Mesenteric fat pad (tissue), 1 donor: ENCODE measurements at regions not wholly inside any gene's neighbourhood (a gene's known extent, or its start where the extent isn't known, plus 50 kb on each side); places are given as distances from the start of the nearest gene placed in this dataset.
"Not testable (repeated sequence)": the region's sequence is repeated elsewhere in the genome, so short reads cannot be mapped to it uniquely, and the experiment has no call there.

Experiments
- DNase-seq: peaks from one replicate; pipeline ENCODE4 v3.0.0-alpha.2; 2020; ENCODE audit warnings: low spot score
- donor health status: DM: yes; HTN: yes; CAD: no.

DNA sequence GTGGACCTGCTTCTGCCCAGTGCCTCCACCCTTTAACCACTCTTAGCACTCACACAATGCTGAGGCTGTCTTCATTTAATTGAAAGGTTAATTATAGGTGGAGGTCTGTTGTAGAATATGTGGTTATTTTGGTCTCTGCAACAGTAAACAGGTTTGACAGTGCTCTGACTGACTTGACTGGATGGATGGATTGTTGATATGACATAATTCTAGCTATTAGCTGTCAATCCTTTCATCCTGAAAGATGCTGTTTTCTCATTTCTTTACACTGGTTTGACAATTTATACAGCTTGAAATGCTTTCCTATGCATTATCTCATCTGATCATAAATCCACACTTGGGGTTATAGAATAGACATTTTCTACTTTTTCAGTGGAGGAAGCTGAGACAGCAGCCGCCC, 210.7 kb downstream of the CDH26 start:
- no peak for DNase-seq

DNA sequence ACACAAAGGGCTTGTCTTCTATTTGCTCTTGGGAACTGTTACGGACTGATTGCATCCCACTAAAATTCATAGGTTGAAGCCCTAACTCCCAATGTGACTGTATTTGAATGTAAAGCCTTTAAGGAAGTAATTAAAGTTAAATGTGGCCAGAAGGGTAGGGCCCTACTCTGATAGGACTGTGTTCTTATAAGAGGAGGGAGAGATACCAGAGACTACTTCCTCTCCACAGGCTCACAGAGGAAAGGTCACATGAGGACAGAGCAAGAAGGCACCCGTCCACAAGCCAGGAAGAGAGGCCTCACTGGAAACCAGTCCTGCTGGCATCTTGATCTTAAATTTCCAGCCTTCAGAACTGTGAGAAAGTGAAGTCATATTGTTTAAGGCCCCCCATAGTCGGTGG, 211.9 kb downstream of the CDH26 start:
- no peak for DNase-seq

DNA sequence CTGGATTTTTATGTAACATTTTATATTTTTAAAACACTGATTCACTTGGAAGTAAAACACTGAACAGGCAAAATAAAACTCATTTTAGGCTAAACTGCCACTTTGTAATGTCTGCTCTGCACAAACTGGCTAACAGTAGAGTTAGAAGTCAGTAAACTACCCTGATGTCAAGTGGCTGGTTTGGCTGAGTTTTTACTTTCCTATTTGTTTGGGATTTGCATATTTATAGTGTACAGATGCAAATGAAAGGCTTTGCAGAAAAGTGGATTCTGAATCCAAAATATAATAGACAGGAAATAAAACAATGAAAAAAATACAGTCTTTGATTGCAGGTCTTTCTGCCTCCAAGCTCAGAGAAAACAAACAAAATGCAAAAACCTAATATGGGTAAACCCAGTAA, 213.1 kb downstream of the CDH26 start:
- DNase-seq = no peak

DNA sequence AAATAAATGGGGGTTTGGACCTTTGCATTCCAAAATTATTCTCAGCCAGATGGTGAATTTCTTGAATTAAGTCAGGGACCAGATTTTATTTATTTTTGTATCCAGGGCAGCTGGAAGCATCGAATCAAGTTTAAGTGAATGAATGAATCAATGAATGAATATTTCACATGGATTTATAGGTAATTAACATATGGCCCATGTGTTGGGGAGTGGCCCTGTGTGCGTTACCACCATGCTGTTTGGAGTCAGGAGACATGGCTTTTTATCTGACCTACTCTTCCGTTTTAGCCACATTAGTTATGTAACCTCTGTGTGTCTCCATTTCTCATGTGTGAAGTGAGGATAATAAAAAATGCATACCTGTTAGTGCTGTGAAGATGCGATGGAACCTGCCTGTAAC, 213.5 kb downstream of the CDH26 start:
- no peak for DNase-seq

DNA sequence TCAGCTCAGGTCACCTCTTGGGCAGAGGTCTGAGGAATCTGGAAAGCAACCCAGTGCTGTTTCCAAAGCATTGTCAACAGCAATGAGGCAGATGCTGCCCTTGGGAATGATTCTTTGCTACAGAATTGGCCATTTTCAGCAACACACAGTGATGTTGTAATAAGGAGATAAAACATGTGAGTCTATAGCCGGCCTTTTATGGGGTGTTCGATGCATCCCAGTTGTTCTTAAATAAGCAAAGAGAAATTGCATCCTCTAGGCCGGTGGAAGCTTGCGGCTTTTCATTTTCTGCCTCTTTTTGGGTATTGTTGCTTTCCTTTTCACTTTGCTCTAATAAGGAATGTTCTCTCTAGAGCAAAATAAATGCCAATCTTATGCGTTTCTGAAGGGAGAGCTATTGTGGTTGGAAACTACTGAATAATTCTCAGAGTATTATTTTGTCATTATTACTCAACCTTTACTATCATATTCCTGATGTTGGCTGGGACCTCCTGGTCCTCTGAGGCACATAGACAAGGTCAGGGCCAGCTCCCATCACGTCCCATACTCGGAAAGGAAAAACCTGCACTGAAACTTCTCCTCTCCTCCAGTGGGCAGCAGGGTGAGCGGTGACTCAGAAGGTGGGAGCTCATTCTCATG, 214.2 kb downstream of the CDH26 start:
- DNase-seq = no peak

DNA sequence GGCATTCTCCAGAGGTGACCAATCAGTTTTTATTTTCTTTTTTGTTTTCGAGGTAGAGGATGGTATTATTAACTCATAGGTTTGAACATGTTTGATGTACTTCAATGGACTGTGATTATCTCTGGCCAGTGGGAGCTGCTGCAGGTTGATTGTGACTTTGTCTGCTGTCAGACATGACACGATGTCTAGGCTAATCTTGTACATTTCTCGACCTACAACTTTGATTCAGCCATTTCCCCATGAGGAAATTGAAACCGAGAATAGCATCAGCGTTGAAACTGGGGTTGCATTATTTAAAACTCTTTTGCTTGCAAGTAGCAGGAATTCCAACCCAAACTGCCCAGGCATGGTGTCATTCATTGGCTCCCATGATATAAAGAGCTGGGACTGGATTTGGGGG, 218.9 kb downstream of the CDH26 start:
- no peak for DNase-seq

DNA sequence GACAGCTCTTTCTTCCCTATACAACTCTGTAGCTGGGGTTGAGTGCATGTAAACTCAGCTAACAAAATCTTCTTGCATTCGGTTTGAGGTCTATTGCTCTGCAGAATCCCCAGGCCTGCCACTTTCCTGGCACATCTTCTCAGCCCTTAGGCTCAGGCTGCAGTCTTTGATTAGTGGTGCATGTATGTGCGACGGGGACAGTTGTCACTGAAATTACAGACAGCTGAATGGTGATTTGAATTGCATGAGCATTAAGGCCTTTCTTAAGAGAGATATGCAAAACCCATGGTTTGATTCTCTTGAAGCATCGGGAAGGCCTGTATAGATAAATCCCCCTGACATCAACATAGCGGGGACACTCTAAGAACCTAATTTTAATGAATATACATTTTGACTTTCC, 222.8 kb downstream of the CDH26 start:
- no peak for DNase-seq

DNA sequence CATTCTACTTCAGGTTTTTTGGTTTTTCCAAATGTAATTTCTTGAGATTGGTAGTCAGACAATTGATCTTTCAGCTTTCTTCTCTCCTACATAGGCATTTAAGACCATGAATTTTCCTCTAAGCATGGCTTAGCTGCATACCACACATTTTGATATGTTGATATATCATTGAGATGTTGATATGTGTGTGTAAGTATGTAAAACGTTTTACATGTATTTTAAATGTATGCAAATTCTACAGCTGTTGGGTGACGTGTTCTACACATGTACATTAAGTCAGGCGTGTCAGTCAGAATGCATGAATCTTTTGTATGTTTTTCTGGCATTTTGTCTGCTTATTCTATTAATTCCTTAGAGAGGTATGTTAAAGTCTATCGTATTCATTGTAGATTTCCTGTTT, 228.2 kb downstream of the CDH26 start:
- DNase-seq = no peak

DNA sequence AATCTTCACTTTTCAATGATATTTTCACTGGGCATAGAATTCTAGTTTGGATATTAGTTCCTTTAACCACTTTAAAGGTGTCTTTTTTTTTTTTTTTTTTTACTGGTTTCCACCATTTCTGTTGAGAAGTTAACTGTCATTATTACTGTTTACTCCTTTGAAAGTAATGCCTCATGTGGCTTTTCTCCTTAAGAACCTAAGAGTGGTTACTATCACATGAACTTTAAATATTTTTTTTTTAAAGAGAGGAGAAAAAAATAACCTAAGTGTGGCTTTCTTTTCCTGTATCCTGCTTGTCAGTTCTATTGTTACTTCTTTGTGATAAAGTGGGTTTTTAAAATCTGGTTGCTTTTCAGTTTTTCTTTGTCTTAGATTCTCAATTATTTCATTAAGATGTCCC, 229.5 kb downstream of the CDH26 start:
- DNase-seq = no peak

DNA sequence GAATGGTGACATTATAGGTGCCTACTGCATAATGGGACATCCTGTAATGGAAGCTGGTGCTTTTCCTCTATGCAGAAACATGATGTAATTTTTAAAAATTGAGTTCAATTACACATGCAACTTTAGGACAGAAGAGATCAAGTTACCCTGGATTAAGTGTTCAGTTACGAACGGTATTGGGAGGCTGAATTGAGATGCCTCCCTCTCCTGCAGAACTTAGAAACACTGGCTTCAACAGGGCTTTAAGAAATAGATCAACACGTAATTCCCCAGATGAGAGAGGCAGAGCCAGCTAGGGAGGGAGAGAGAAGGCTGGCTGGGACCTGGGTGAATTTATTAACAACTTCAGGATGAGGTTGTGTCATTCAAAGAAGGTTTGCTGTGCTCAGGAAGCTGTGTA, 232.8 kb downstream of the CDH26 start:
- no peak for DNase-seq

DNA sequence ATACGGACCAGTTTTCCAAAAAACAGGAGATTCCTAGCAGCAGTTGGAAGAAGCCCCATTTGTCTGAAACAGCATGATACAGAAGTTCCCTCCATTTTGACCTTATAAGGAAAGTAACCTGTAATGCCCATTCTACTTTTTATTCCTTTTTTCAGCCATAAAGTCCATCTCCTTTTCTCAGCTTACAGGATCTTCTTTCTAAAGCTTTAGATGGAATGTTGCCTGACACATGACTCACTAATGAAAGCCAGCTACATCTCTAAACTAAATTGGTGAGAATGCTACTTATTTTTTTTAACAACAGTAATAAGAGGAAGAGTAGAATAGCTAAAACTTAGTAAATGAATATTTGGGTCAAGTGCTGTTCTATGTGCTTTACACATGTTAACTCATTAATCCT, 234.1 kb downstream of the CDH26 start:
- DNase-seq = no peak

DNA sequence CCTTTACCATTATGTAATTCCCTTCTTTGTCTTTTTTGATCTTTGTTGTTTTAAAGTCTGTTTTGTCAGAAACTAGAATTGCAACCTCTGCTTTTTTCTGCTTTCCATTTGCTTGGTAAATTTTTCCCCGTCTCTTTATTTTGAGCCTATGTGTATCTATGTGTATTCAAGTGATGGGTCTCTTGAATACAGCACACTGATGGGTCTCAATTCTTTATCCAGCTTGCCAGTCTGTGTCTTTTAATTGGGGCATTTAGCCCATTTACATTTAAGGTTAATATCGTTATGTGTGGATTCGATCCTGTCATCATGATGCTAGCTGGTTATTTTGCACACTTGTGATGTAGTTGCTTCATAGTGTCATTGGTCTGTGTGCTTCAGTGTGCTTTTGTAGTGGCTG, 240.9 kb downstream of the CDH26 start:
- not testable (repeated sequence) for DNase-seq

DNA sequence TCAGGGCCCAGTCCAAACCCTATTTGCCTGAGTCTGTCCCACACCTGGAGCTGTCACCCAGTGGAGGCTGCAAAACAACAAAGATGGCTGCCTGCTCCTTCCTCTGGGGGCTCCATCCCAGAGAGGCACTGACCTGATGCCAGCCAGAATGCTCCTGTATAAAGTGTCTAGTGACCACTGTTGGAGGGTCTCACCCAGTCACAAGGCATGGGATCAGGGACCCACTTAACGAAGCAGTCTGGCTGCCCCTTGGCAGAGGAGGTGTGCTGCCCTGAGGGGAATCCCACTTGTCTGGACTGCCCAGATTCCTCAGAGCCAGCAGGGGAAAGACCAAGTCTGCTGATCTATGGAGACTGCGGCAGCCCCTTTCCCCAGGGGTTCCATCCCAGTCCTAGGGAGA, 241.6 kb downstream of the CDH26 start:
- DNase-seq = no peak

DNA sequence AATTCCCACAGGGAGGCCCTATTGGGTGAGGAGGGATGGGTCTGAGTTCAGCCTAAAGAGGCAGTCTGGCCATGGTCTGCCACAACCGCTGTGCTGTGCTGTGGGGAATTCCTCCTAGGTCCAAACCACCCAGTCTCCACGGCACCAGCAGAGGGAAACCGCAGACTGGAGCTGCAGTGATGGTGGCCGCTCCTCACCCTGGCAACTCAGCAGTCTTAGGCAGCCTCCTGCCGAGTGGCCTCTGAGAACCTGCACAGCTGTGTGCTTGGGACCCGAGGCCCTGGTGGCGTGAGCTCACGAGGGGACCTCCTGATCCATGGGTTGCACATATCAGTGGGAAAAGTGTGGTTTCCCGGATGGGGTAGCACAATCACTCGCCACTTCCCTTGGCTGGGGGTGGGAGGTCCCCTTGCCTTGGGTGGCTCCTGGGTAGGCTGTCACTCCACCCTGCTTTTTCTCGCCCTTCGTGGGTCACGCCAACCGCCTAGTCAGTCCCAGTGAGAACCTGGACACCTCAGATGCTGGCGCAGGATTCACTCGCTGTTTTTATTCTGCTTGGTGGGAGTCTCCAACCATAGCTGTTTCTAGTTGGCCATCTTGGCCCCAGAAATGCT, 242.2 kb downstream of the CDH26 start:
- no peak for DNase-seq

DNA sequence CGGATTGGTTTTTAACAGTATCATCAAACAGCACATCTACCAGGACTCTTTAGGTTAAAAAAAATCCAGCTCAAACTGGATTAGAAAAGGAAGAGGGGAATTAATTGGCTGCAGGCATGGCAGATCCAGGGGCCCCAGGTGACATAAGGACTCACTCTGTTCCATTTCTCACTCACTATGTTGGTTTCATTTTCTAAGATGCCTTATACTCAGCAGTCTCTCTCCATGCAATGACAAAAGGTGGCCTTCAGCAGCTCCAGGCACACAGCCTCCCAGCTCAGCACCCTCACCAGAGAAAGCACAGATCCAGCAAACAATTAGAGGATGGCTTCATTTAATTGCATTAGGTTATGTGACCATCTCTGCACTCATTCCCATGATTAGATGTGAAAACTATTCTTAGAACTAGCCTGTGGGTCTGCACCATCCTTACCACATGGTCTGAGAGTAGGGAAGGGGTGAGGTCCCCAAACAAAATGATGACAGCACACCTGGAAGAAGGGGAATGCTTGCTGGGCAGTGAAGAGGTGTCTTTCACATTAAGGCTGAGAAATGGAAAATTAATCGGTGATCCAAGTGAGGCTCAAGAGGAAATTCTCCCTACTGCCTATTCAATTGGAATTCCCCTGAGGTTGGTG, 243.1 kb downstream of the CDH26 start:
- DNase-seq = no peak

DNA sequence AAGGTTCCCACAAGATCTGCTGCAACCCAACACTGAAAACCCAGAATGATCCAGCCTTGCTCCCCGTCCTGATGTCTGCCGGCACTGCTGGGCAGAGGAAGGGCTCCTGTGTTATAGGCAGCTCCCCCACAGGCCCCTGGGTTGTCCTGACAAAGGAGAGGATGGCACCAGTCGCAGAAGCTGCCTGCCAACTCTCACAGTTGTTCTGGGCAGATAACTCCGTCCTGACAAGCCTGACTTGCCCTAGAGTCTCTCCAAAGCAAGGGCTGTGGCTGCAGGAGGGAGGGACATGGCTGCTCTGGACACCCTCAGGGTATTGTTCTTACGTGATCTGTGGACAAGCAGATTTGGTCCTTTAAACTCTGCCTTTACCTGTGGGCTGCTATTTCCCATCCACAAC, 243.8 kb downstream of the CDH26 start:
- no peak for DNase-seq

DNA sequence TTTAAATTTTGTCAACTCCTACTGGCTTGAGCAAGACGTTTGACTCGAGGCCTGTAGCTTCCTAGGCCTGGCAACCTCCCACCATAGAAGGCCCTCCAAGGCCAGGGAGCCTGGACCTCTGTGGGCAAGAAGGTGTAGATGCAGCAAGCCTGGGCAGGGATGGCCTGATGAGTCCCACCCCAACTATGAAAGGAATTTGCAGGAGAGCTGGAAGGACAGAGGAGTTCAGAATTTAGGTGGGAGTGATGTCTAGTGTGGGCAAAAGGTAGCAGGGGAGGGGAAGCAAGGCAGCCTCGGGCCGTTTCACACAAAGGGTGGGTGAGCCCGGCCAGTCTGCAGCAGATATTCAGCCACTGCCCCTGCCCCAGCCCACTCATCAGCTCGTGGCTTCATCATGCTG, 245.2 kb downstream of the CDH26 start:
- no peak for DNase-seq

DNA sequence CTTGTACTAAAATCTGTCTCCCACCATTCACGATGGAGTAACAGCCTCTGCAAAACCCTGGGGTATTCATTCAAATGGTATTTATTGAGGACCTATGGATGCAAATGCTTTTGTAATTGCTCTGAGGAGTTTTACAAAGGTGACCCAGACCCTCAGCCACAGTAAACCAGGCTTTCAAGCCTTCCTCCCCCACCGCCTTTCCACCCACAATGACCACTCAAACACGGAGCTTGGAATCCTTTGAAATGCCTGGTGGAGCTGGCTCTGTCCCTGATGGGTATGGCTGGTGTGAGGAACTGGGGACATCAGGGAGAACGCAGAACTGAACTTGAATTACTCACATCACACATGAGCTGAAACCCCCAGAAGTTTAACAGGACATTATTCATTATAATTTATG, 246.4 kb downstream of the CDH26 start:
- DNase-seq = no peak

DNA sequence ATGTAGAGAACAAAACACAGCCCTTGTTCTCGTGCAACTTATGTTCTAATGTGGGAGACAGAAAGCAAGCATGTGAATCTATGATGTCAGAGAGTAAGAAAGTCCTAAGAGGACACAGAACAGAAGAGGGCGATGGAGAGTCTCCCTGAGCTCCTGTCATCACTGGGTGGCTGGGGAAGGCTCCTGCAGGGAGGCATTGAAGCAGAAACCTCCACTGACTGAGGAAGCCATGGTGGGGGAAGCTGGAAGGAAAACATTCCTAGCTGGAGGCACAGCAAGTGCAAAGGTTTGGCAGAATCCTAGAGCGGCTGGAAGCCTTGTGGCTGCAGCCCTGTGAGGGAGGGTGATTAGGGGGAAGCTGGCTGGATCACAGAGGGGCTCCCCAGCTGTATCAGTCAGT, 248.0 kb downstream of the CDH26 start:
- no peak for DNase-seq

DNA sequence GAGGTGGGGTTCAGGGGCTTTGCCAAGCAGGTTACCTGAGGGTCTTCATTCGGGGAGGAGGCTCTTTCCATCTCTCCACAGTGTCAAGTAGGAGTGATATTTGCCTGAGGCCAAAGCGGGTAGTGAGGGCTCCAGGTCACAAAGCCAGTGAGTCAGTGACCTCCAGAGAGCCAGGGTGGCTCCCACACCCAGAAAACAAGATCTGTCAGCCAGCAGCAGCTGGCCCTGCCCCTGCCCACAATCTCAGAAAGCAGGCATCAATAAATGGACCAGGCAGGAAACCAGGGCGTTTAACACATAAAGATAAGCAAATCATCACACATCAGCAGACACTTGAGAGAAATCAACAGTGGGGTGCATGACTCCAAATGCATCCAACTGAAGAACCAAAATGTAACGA, 250.8 kb downstream of the CDH26 start:
- no peak for DNase-seq

DNA sequence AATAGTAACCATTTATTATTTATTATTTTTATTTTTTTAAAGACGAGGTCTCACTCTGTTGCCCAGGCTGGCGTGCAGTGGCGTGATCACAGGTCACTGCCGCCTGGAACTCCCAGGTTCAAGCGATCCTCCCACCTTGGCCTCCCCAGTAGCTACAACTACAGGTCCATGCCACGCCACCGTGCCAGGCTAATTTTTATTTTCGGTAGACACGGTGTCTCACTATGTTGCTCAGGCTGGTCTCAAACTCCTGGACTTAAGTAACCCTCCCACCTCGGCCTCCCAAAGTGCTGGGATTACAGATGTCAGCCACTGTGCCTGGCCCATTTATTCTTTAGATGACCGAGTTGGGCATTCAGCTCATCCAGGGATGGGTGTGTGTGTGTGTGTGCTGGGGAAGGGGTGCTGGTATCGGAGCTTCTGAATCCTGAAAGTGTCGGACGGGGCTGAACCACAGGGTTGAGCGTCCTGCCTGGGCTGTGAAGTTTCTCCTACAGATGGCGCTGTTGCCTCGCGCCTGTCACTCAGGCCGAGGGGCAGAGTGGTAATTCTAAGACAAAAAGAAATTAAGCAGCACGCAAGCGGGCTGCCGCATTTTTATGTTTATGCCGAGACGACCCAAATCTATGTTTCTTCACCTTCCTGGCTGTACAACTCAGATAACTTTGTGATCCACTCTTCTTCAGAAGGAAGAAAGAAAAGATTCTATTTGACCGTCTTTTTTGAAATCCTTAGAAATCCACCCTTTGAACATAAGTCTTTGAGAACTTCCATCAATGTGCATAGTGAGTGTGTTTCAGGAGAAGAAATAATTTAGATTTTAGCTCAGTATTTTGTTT, 252.8 kb downstream of the CDH26 start:
- DNase-seq = no peak
